COLO668 (cell line): ENCODE measurements at regions not wholly inside any gene's neighbourhood (a gene's known extent, or its start where the extent isn't known, plus 50 kb on each side); places are given as distances from the start of the nearest gene placed in this dataset.
"Not testable (repeated sequence)": the region's sequence is repeated elsewhere in the genome, so short reads cannot be mapped to it uniquely, and the experiment has no call there.

Experiments used
- DNase-seq: peaks from one replicate; lab custom pipeline; 2025; ENCODE audit not compliant: unreplicated experiment; lab: John Stamatoyannopoulos, UW

GRCh38 chr12:68422956-68423574, 90.9 kb upstream of the MDM1 start:
- no peak for DNase-seq

- no peak for DNase-seq
Observed at GRCh38 chr12:68425998-68426397, 93.8 kb upstream of the MDM1 start.

- no peak for DNase-seq
Observed at GRCh38 chr12:68428211-68428610, 96.0 kb upstream of the MDM1 start.

GRCh38 chr12:68428724-68429501, 96.8 kb upstream of the MDM1 start:
- DNase-seq, result no peak

GRCh38 chr12:68429696-68430095, 97.5 kb upstream of the MDM1 start:
- no peak for DNase-seq

- no peak for DNase-seq
Observed at GRCh38 chr12:68431786-68432185, 99.6 kb upstream of the MDM1 start.

- DNase-seq, result no peak
Observed at GRCh38 chr12:68432622-68433021, 100.5 kb upstream of the MDM1 start.

- DNase-seq, result no peak
Observed at GRCh38 chr12:68434391-68435298, 102.5 kb upstream of the MDM1 start.

- no peak for DNase-seq
Observed at GRCh38 chr12:68435299-68435637, 103.1 kb upstream of the MDM1 start.

GRCh38 chr12:68435816-68436215, 103.7 kb upstream of the MDM1 start:
- DNase-seq, result no peak

- DNase-seq, result no peak
Observed at GRCh38 chr12:68438601-68439000, 106.4 kb upstream of the MDM1 start.

- no peak for DNase-seq
Observed at GRCh38 chr12:68439368-68440045, 107.3 kb upstream of the MDM1 start.

- no peak for DNase-seq
Observed at GRCh38 chr12:68440068-68440581, 108.0 kb upstream of the MDM1 start.

GRCh38 chr12:68441167-68441566, 109.0 kb upstream of the MDM1 start:
- no peak for DNase-seq

GRCh38 chr12:68442353-68442972, 110.3 kb upstream of the MDM1 start:
- DNase-seq, result not testable (repeated sequence)

GRCh38 chr12:68443695-68444094, 111.5 kb upstream of the MDM1 start:
- not testable (repeated sequence) for DNase-seq

GRCh38 chr12:68445824-68446223, 113.7 kb upstream of the MDM1 start:
- no peak for DNase-seq

GRCh38 chr12:68446384-68446783, 114.2 kb upstream of the MDM1 start:
- DNase-seq, result no peak

GRCh38 chr12:68446901-68447796, 115.0 kb upstream of the MDM1 start:
- no peak for DNase-seq
